ENCODE measurements at regions not wholly inside any gene's neighbourhood (a gene's known extent, or its start where the extent isn't known, plus 50 kb on each side); places are given as distances from the start of the nearest gene placed in this dataset.

- TF ChIP-seq, protein P1, sequence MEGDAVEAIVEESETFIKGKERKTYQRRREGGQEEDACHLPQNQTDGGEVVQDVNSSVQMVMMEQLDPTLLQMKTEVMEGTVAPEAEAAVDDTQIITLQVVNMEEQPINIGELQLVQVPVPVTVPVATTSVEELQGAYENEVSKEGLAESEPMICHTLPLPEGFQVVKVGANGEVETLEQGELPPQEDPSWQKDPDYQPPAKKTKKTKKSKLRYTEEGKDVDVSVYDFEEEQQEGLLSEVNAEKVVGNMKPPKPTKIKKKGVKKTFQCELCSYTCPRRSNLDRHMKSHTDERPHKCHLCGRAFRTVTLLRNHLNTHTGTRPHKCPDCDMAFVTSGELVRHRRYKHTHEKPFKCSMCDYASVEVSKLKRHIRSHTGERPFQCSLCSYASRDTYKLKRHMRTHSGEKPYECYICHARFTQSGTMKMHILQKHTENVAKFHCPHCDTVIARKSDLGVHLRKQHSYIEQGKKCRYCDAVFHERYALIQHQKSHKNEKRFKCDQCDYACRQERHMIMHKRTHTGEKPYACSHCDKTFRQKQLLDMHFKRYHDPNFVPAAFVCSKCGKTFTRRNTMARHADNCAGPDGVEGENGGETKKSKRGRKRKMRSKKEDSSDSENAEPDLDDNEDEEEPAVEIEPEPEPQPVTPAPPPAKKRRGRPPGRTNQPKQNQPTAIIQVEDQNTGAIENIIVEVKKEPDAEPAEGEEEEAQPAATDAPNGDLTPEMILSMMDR (conservative IDR thresholded peaks at IDR 0.05) = no peak
- no peak for TF ChIP-seq ZFX (IDR thresholded peaks at IDR 0.05)
These were observed 134.8 kb upstream of the SPRY2 start for GRCh38 chr13:80475718-80476117.
